ENCODE measurements at regions not wholly inside any gene's neighbourhood (a gene's known extent, or its start where the extent isn't known, plus 50 kb on each side); places are given as distances from the start of the nearest gene placed in this dataset.

GRCh38 chr2:2701176-2701781 is 370.2 kb upstream of the MYT1L start:
- H2AK5ac ChIP-seq (ENCODE audit: low read depth, low read length), result no peak overlapping the region
- in situ Hi-C loops (cut with MboI; ENCODE audit: low sequenced_read_pairs) (no loop called here), dilution Hi-C loops (cut with HindIII; ENCODE audit: low sequenced_read_pairs, unreplicated experiment) (no loop called here), intact Hi-C loops (cut with micrococcal nuclease) (no loop called here)
- no peak overlapping the region for H4K8ac ChIP-seq (ENCODE audit: low read depth in 2 of 2, low read length in 2 of 2)
- no peak overlapping the region for H3K14ac ChIP-seq (replicated peaks; ENCODE audit: low read depth, low read length)
- no peak overlapping the region for H3K9ac ChIP-seq (ENCODE audit: low read depth, low read length)
- H3K79me1 ChIP-seq (ENCODE audit: low read depth in 1 of 2, low read length in 2 of 2), result no peaks in the 10 kb centered on the region
- H2AFZ ChIP-seq (replicated peaks; ENCODE audit: low read length, poor library complexity), result no peak overlapping the region
- H3K27ac ChIP-seq (ENCODE audit: insufficient read depth, low read length), result no peak overlapping the region
- H3K9me1 ChIP-seq (ENCODE audit: insufficient read depth, low read length), result no peaks in the 10 kb centered on the region
- no peak overlapping the region for H3K4me3 ChIP-seq (ENCODE audit: insufficient read depth, low read depth, low read length)
- peaks cover 48% of the 10 kb centered on the region for H3K9me3 ChIP-seq (ENCODE audit: control insufficient read depth, insufficient read depth, low read length)
- H4K91ac ChIP-seq (ENCODE audit: insufficient read depth, low read depth, low read length), result no peak overlapping the region
- TF ChIP-seq MXI1 (IDR thresholded peaks at IDR 0.05; ENCODE audit: borderline replicate concordance, low read depth, low read length), result no peak
- TF ChIP-seq CHD1 (IDR thresholded peaks at IDR 0.05; ENCODE audit: low read depth, low read length), result no peak
- H4K5ac ChIP-seq (ENCODE audit: low read depth, low read length), result no peak overlapping the region
- BruUV-seq (replicated peaks), result no TSS peak
- no peak overlapping the region for H3K56ac ChIP-seq (ENCODE audit: extremely low read depth, insufficient read depth, low read length)
- no peaks in the 10 kb centered on the region for H3K4me1 ChIP-seq (ENCODE audit: control insufficient read depth, insufficient read depth, low read length)
- ChIA-PET POLR2A (ENCODE audit: unreplicated experiment) (no interaction called here), CTCF (no interaction called here)
- H3K18ac ChIP-seq (ENCODE audit: low read depth, low read length), result no peak overlapping the region
- H3K23ac ChIP-seq (ENCODE audit: low read depth, low read length), result no peak overlapping the region
- no peaks in the 10 kb centered on the region for H4K20me1 ChIP-seq (ENCODE audit: insufficient read depth, low read length)
- 85% methylated on average over 9 of the region's 22 CpGs; no CpG with 5 or more reads in 1 of the 2 experiments for WGBS, 2 experiments (ENCODE audit: extremely low coverage in 2 of 2, insufficient read length in 1 of 2)
- no peak overlapping the region for H2BK15ac ChIP-seq (ENCODE audit: low read depth, low read length)
- no peak overlapping the region for H3K4ac ChIP-seq (ENCODE audit: low read depth, low read length)
- H2BK20ac ChIP-seq (ENCODE audit: low read depth, low read length), result no peak overlapping the region
- DNase-seq, result no peak
- H3K27me3 ChIP-seq (ENCODE audit: control insufficient read depth, insufficient read depth, low read length), result no peaks in the 10 kb centered on the region
- H3K36me3 ChIP-seq (ENCODE audit: control insufficient read depth, insufficient read depth, low read length), result no peaks in the 10 kb centered on the region
- no peak for ATAC-seq (ENCODE audit: low read depth)
- H2BK120ac ChIP-seq (ENCODE audit: low read depth, low read length), result no peak overlapping the region
- H3K4me2 ChIP-seq (ENCODE audit: low read depth, low read length), result no peak overlapping the region
- H2AK9ac ChIP-seq (replicated peaks; ENCODE audit: low read depth, low read length, poor library complexity), result no peak overlapping the region
- H2BK5ac ChIP-seq (ENCODE audit: low read depth, low read length, poor library complexity, severe bottlenecking), result no peak overlapping the region
